Astrocyte (in vitro differentiated cells and primary cell): ENCODE measurements at regions not wholly inside any gene's neighbourhood (a gene's known extent, or its start where the extent isn't known, plus 50 kb on each side); places are given as distances from the start of the nearest gene placed in this dataset.

Source experiments
- EZH2 ChIP-seq: IDR thresholded peaks from 2 replicates; pipeline ENCODE4 v1.6.1; 2012; ENCODE audit warnings: mild to moderate bottlenecking, low read length, inconsistent platforms; ENCODE audit not compliant: insufficient read depth
- TF ChIP-seq, protein P1 (sequence below): IDR thresholded peaks from 2 replicates; pipeline ENCODE4 v1.5.1; 2011; ENCODE audit warnings: low read depth, mild to moderate bottlenecking, inconsistent platforms, low read length, moderate library complexity; ENCODE audit not compliant: insufficient read depth

GRCh38 chrX:46326161-46326560 is 219.1 kb downstream of the ZNF674 start:
- TF ChIP-seq, protein P1, sequence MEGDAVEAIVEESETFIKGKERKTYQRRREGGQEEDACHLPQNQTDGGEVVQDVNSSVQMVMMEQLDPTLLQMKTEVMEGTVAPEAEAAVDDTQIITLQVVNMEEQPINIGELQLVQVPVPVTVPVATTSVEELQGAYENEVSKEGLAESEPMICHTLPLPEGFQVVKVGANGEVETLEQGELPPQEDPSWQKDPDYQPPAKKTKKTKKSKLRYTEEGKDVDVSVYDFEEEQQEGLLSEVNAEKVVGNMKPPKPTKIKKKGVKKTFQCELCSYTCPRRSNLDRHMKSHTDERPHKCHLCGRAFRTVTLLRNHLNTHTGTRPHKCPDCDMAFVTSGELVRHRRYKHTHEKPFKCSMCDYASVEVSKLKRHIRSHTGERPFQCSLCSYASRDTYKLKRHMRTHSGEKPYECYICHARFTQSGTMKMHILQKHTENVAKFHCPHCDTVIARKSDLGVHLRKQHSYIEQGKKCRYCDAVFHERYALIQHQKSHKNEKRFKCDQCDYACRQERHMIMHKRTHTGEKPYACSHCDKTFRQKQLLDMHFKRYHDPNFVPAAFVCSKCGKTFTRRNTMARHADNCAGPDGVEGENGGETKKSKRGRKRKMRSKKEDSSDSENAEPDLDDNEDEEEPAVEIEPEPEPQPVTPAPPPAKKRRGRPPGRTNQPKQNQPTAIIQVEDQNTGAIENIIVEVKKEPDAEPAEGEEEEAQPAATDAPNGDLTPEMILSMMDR, result no peak
- TF ChIP-seq EZH2, result no peak
